ENCODE measurements at regions not wholly inside any gene's neighbourhood (a gene's known extent, or its start where the extent isn't known, plus 50 kb on each side); places are given as distances from the start of the nearest gene placed in this dataset.

DNA sequence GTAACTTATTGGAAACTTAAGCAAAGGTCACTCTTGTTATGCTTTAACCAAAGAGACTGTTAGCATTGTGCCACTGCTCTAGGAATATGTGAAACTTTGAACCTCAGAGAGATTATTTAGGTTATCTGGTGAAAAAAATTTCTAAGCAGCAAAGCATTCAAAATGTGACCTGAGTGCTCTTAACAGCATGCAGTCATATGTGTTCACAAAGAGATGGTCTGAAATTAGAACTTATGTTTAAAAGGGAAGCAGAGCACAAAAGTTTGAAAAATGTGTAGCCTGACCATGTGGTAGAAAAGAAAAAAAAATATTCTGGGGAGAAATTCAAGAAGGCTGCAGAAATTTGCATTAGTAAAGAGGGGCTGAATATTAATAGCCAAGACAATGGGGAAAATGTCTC, 420.2 kb upstream of the CADM2 start:
- TF ChIP-seq CTCF (optimal IDR thresholded peaks at IDR 0.05 in 1 of 3, IDR thresholded peaks at IDR 0.05 in 1 of 3, conservative IDR thresholded peaks at IDR 0.05 in 1 of 3; ENCODE audit: extremely low read depth in 1 of 3, insufficient read depth in 2 of 3, low read length in 3 of 3) (no peak), EZH2 (IDR thresholded peaks at IDR 0.05; ENCODE audit: low read length) (no peak)
